GM19467 (cell line): ENCODE measurements at regions not wholly inside any gene's neighbourhood (a gene's known extent, or its start where the extent isn't known, plus 50 kb on each side); places are given as distances from the start of the nearest gene placed in this dataset.
"Not testable (repeated sequence)": the region's sequence is repeated elsewhere in the genome, so short reads cannot be mapped to it uniquely, and the experiment has no call there.

Experiments
- ATAC-seq: cut with Tn5 transposase; IDR thresholded peaks from one replicate; pipeline ENCODE4 v1.9.1; 2021; ENCODE audit warnings: mild to moderate bottlenecking, moderate library complexity; ENCODE audit not compliant: unreplicated experiment

- no peak for ATAC-seq
Measured at GRCh38 chr10:4399556-4399955, 426.5 kb upstream of the AKR1E2 start.

GRCh38 chr10:4398602-4399001 lies 427.4 kb upstream of the AKR1E2 start:
- no peak for ATAC-seq

GRCh38 chr10:4397337-4397736 lies 428.7 kb upstream of the AKR1E2 start:
- ATAC-seq, result no peak

GRCh38 chr10:4396401-4397283 lies 429.4 kb upstream of the AKR1E2 start:
- ATAC-seq, result no peak

GRCh38 chr10:4395731-4396130 lies 430.3 kb upstream of the AKR1E2 start:
- no peak for ATAC-seq

- ATAC-seq, result not testable (repeated sequence)
Measured at GRCh38 chr10:4394455-4394854, 431.6 kb upstream of the AKR1E2 start.

DNA sequence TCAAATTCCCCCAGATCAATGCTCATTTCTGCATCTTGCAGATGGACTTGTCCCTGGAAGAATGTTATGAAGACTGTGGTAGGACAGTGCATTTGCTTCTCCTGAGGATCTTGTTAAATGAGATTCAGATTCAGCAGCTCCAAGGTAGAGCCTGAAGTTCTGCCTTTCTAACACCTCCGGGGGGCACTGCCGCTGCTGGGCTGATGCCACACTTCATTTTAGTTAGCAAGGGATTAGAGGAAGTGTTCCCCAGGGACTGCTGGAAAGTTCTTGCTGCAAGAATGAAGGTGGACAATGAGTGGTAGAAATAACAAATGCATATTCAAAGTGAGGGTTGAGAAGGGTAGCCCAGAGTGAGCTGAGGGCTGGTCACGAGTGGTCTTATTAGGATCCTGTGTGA lies 434.3 kb upstream of the AKR1E2 start:
- no peak for ATAC-seq

- ATAC-seq, result no peak
Measured at GRCh38 chr10:4390219-4390618, 435.8 kb upstream of the AKR1E2 start.

DNA sequence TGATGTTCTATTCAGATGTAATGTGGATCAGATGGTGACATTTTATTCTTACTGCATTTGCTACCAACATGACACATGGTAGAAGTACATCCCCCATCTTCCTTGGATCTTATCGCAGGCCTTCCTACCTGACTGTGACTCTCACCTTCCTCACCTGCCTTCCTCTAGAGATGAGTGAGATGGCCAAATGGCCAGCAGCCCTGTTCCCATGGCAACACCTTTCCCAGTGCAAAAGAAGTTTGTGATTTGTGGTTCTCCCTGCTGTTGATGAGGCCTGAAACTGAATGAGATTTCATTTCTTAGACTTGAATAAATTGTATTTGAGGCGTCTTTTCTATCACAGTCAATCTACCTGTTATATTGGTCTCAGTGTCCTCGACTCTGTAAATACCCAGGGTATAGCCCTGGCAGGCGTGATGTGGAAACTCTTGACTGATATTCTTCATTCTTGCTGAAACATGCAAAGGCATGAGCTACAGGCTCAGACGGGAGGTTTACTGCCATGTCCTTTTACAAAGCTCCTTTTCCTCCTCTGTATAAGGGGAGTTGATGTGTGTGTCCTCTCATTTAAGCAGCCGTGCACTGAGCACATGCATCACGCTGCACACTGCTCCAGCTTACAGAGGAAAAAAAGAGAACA lies 440.7 kb upstream of the AKR1E2 start:
- ATAC-seq, result no peak

DNA sequence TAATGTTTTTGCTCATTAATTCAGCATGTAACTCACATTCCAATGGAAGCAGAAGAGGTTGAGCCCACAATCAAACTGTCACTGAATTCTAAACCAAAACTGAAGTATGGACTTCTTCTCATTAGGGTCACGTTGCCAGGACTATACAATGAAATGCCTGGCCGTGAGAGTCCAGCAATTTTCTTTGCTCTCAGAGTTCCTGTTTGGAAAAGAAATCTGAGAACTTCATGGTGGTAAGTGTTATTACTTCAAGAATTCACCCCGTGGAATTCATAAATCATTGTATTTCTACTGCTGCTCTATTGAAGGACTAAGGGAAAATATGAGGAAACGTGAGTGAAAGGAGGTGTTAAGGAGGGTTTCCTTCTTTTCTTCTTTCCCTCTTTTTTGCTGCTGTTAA lies 441.8 kb upstream of the AKR1E2 start:
- no peak for ATAC-seq

DNA sequence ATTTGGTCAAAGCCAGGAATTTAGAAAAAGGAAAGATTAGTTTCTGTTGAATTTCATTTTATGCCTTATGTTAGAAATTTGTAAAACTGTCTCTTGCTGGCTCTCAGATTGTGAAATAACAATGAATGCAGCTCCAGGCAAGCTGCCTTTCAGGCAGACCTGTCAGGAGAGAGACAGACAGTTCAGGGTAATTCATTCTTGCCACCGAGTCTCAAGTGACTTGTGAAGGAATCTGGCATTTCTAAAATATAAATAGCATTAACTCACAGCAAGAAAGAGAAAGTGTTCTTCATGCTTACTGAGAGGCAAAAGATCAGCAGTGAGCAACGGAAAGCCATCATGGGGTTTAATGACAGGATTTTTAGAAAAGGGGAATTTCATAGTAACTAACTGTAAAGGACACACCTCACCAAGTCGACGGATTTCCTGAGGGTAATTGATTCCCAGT lies 442.3 kb upstream of the AKR1E2 start:
- ATAC-seq, result no peak

GRCh38 chr10:4382811-4383210 lies 443.2 kb upstream of the AKR1E2 start:
- ATAC-seq, result no peak

DNA sequence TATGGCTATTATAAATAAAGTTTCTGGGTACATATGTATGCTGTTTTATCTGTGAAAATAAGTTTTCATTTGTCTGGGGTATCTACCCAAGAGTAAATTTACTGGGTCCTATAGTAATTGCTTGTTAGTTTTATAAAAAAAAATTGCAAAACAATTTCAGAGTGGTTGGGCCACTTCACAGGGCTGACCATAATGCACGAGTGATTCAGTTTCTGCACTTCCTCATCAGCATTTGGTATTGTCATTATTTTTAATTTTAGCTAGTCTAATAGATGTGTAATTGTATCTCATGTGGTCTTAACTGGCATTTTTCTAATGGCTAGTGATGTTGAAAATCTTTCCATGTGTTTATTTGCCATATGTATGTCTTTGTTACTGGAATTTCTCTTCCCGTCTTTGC lies 452.4 kb upstream of the AKR1E2 start:
- no peak for ATAC-seq

DNA sequence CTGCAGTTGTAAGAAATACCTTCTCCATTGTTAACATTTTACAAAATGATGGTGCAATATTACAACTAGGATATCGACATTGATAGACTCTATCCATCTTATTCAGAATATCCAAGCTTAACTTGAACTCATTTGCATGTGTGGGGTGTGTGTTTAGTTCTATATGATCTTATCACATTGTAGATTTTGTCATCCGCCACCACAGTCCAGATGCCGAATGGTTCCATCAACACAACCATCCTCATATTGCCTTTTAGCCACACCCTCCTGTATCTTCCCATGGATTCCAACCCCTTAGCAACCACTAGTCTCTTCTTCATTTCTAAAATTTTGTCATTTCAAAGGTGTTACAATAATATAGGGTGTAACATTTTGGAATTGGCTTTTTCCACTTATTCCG lies 452.9 kb upstream of the AKR1E2 start:
- ATAC-seq, result no peak

DNA sequence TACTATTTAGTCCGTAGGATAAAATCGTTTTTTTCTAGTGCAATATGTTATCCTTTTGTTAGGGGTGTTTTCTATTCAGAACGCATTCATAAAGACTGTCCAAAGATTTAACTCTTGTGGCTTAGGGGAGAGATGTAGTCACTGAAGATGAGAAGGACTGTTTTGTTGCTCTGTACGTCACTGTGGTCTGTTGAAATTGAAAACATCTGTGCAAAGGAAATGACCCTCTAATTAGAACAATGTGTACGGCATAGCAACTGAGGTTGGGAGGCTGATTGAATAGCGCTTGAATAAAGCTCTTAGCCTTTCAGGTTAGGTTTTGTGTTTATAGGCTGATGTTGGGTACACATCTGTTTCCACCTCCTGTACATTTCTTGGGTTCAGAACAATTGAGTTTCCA lies 453.4 kb upstream of the AKR1E2 start:
- no peak for ATAC-seq

- no peak for ATAC-seq
Measured at GRCh38 chr10:4371691-4372295, 454.2 kb upstream of the AKR1E2 start.

DNA sequence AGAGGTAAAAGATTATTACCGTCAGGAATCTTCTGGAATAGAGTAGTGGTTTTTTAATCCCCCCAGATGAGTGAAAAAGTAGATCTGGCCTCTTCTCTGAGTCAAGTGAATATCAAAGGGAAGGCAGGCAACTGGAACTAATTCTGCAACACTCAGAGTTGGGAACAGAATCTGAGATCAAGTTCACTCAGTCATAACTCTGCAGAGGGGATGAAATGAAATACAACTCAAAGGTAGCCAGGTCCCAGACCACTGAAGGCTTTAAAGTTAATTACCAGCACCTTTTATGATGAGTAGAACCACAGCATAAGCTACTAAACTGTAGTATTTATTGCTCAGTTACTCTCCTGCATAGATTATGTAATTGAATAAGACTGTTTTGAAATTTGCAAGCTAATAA lies 455.6 kb upstream of the AKR1E2 start:
- no peak for ATAC-seq

DNA sequence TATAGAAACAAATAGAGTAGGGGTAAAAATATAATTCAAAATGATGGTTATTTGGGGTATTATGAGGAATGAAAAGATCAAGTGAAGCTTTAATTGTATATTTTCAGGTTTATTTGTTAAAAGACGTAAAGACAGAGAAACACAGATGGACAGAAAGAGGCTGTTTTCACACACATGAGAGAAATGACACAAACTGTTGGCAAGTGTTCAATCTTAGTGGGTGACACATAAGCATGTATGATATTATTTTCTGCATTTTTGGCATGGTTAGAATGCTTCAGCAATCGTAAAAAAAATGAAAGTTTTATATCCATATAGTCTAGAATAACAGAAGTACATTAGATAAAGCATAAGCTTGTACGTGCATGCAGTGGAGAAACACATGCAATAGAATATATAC lies 464.4 kb upstream of the AKR1E2 start:
- ATAC-seq, result no peak

GRCh38 chr10:4359003-4359402 lies 467.0 kb upstream of the AKR1E2 start:
- no peak for ATAC-seq

DNA sequence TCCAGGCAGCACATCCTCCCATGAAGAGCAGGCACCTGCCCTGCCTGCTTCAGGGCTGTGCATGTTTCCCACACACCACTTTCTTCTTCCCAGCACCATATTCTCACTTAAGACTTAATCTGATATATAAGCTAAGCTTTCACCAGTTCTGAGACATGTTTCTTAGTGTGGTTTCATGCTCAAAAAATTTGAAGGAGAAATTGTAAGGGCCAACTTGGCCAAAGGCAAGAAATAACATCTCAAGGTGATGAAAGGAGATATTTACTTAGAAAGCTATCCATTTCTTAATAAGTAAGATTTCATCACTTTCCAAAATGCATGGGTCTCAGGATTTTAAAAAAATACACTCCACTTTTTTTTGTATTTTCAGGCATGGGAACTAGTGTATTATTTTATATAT lies 468.1 kb upstream of the AKR1E2 start:
- no peak for ATAC-seq

- ATAC-seq, result no peak
Measured at GRCh38 chr10:4355350-4355749, 470.7 kb upstream of the AKR1E2 start.

GRCh38 chr10:4354382-4354812 lies 471.6 kb upstream of the AKR1E2 start:
- no peak for ATAC-seq
